ENCODE measurements at regions not wholly inside any gene's neighbourhood (a gene's known extent, or its start where the extent isn't known, plus 50 kb on each side); places are given as distances from the start of the nearest gene placed in this dataset.

- no peak for TF ChIP-seq GATA3 (IDR thresholded peaks at IDR 0.05; ENCODE audit: low read depth, low read length)
- no peak for TF ChIP-seq GATA2 (IDR thresholded peaks at IDR 0.05; ENCODE audit: low read depth, low read length)
These were observed 181.8 kb downstream of the CSNK2A3 start for GRCh38 chr11:11171285-11171684.

Data from SH-SY5Y (cell line).